Uterus (tissue), 2 donors: ENCODE measurements at regions not wholly inside any gene's neighbourhood (a gene's known extent, or its start where the extent isn't known, plus 50 kb on each side); places are given as distances from the start of the nearest gene placed in this dataset.

ENCODE experiments used
- CTCF ChIP-seq, 4 experiments: fragments of 200-600 bp in 2 of 4; fragments of 450-650 bp in 2 of 4; sonication (generic) in 2 of 4; IDR thresholded peaks; one replicate each; pipeline ENCODE4 v1.5.1; 2016 to 2019; ENCODE audit warnings: antibody characterized with exemption in 4 of 4, mild to moderate bottlenecking in 2 of 4, moderate library complexity in 1 of 4
- POLR2A ChIP-seq, 2 donors: fragments of 450-650 bp; IDR thresholded peaks; one replicate each; pipeline ENCODE4 v1.6.1; 2016; ENCODE audit warnings: antibody characterized with exemption in 2 of 2, mild to moderate bottlenecking in 1 of 2, moderate library complexity in 1 of 2

- no peak for TF ChIP-seq CTCF (IDR thresholded peaks at IDR 0.05)
- no peak for TF ChIP-seq POLR2A (IDR thresholded peaks at IDR 0.05)
Measured at GRCh38 chr5:144102361-144102760, 68.1 kb downstream of the YIPF5 start.
